ENCODE measurements at regions not wholly inside any gene's neighbourhood (a gene's known extent, or its start where the extent isn't known, plus 50 kb on each side); places are given as distances from the start of the nearest gene placed in this dataset.

DNA sequence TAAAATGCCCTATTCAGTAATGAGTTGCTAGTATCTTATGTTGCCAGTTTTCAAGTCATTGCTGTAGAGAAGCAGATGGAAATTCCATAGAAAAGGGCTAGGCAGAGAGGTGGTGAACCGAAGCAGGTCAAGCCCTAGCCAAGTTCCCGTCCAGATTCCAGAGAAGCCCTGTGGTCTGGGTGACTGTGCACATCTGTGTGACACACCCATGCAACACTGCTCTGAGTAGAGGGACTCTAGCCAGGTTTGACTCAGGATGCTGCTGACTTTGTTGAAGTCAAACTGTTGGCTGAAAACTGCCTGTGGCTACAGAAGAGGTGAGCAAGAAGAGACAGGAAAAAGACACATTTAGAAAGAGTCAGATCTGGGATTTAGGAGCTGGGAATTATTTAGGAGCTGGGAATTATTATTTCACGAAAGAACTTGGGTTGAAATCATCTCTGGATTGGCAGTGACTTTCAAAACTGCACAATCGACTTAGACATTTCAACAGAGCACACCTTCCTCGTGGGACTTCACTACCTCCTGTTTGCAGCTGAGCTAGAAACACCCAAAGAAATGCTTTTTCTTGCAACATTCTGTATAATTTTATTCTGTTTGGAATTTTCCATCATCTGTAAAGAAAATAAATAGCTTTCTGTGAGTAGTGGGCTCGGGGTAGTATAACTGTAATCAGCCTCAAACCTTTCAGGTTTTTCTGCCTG, 149.1 kb upstream of the PRKCQ start:
- TF ChIP-seq EZH2 (IDR thresholded peaks at IDR 0.05; ENCODE audit: borderline replicate concordance) (no peak), EZH2phosphoT487 (IDR thresholded peaks at IDR 0.05; ENCODE audit: low read depth, severe bottlenecking, unreplicated experiment) (no peak)
- TF ChIP-seq, protein P1, sequence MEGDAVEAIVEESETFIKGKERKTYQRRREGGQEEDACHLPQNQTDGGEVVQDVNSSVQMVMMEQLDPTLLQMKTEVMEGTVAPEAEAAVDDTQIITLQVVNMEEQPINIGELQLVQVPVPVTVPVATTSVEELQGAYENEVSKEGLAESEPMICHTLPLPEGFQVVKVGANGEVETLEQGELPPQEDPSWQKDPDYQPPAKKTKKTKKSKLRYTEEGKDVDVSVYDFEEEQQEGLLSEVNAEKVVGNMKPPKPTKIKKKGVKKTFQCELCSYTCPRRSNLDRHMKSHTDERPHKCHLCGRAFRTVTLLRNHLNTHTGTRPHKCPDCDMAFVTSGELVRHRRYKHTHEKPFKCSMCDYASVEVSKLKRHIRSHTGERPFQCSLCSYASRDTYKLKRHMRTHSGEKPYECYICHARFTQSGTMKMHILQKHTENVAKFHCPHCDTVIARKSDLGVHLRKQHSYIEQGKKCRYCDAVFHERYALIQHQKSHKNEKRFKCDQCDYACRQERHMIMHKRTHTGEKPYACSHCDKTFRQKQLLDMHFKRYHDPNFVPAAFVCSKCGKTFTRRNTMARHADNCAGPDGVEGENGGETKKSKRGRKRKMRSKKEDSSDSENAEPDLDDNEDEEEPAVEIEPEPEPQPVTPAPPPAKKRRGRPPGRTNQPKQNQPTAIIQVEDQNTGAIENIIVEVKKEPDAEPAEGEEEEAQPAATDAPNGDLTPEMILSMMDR (IDR thresholded peaks at IDR 0.05; ENCODE audit: poor library complexity) = no peak
